ENCODE measurements at regions not wholly inside any gene's neighbourhood (a gene's known extent, or its start where the extent isn't known, plus 50 kb on each side); places are given as distances from the start of the nearest gene placed in this dataset.

DNA sequence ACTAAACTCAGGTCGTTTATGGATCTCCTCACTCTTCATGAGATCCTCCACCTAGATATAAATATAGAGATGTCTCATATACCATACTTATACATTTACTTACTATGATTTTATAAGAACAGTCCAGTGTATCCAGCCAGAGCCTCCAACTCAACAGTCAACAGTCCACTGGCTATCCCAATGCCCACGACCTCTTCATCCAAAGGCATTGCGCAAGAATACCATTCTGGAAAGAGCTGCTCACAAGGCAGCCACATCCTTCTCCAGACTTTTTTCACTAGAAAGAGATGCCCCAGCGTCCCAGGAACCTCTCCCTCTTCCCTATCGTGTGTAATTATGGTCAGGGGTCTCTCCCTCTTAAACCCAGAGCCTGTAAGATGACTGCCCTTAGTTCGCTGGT lies 448.8 kb downstream of the LRATD1 start:
- no peak overlapping the region for H3K9ac ChIP-seq (ENCODE audit: insufficient read depth, low read length)
- no peaks in the 10 kb centered on the region for H3K27me3 ChIP-seq (ENCODE audit: control insufficient read depth, insufficient read depth, low read length)
- H4K20me1 ChIP-seq (ENCODE audit: control insufficient read depth, extremely low read depth, insufficient read depth, low read length), result no peaks in the 10 kb centered on the region
- H3K9me3 ChIP-seq (ENCODE audit: control insufficient read depth, insufficient read depth, low read depth, low read length), result no peaks in the 10 kb centered on the region
- no peaks in the 10 kb centered on the region for H3K4me1 ChIP-seq (ENCODE audit: control insufficient read depth, extremely low read depth, insufficient read depth, low read length)
- no peak overlapping the region for H3K27ac ChIP-seq (ENCODE audit: insufficient read depth, low read length)
- no peak overlapping the region for H2AFZ ChIP-seq (ENCODE audit: low read length)
- no peak for TF ChIP-seq EZH2 (IDR thresholded peaks at IDR 0.05; ENCODE audit: low read length, missing control alignments)
- no peak overlapping the region for H3K4me2 ChIP-seq (ENCODE audit: extremely low read depth, insufficient read depth, low read length)
- DNase-seq (ENCODE audit: low read depth in 2 of 2), result no peak
- no peak overlapping the region for H3K4me3 ChIP-seq (replicated peaks in 1 of 4; ENCODE audit: control extremely low read depth in 1 of 4, insufficient read depth in 1 of 4, low read depth in 3 of 4, low read length in 4 of 4)
- no peaks in the 10 kb centered on the region for H3K36me3 ChIP-seq (ENCODE audit: control insufficient read depth, insufficient read depth, low read length)
- H3K79me2 ChIP-seq (ENCODE audit: control insufficient read depth, insufficient read depth, low read length), result no peaks in the 10 kb centered on the region

DNA sequence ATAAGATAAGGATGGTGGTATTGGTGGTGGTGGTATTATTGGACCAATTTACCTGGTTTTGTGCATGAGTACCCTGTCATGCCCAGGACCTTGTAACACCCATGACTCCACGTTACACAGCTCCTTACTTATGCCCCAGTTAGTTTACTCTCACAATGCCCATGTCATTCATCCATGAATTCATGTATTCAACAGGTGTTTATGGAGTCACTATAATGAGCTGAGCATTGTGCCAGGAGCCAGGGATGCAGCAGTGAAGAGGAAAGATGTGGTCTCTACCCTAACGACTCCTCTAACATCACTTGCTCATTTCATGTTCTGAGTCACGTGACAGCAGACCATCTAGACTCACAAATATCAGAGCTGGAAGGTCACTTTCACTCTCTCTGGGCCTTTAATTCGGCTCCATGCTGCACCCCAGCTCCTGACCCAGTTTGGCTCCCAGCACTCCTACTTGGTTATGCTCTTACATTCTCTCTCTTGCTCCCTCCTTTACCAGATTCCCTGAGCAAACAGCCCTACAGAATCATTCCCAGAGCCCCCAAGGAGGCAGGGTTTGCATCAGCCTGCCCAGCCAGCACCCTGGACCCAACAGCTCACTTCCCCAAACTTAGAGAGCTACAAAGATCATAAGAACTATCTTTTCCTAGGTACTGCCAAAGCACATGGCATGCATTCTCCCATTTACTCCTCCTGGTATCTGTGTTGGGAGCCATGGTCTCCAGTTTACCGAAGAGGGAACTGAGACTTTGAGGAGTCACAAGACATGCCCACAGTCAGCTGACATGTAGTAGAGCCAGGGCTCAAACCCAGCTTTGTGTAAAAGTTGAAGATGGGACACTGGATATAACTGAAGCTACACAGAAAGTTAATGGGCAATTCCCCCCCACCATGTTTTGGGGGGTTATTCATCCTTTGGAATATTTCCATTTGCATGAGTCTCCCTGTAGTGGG lies 449.9 kb downstream of the LRATD1 start:
- Histone ChIP-seq H3K4me1 (ENCODE audit: control insufficient read depth, extremely low read depth, insufficient read depth, low read length) (no peaks in the 10 kb centered on the region), H3K9ac (ENCODE audit: insufficient read depth, low read length) (no peak overlapping the region), H3K36me3 (ENCODE audit: control insufficient read depth, insufficient read depth, low read length) (no peaks in the 10 kb centered on the region), H3K9me3 (ENCODE audit: control insufficient read depth, insufficient read depth, low read depth, low read length) (no peaks in the 10 kb centered on the region), H4K20me1 (ENCODE audit: control insufficient read depth, extremely low read depth, insufficient read depth, low read length) (no peaks in the 10 kb centered on the region), H3K4me3 (replicated peaks in 1 of 4; ENCODE audit: control extremely low read depth in 1 of 4, insufficient read depth in 1 of 4, low read depth in 3 of 4, low read length in 4 of 4) (no peak overlapping the region), H2AFZ (ENCODE audit: low read length) (no peak overlapping the region), H3K27me3 (ENCODE audit: control insufficient read depth, insufficient read depth, low read length) (no peaks in the 10 kb centered on the region), H3K79me2 (ENCODE audit: control insufficient read depth, insufficient read depth, low read length) (no peaks in the 10 kb centered on the region), H3K4me2 (ENCODE audit: extremely low read depth, insufficient read depth, low read length) (no peak overlapping the region), H3K27ac (ENCODE audit: insufficient read depth, low read length) (no peak overlapping the region)
- TF ChIP-seq EZH2 (IDR thresholded peaks at IDR 0.05; ENCODE audit: low read length, missing control alignments), result no peak
- no peak for TF ChIP-seq CTCF (conservative IDR thresholded peaks at IDR 0.05 in 1 of 2, IDR thresholded peaks at IDR 0.05 in 1 of 2; ENCODE audit: low read depth in 1 of 2, low read length in 2 of 2)
- no peak for DNase-seq (ENCODE audit: low read depth in 2 of 2)

GRCh38 chr2:15084826-15085489 lies 452.4 kb downstream of the LRATD1 start:
- no peaks in the 10 kb centered on the region for H3K27me3 ChIP-seq (ENCODE audit: control insufficient read depth, insufficient read depth, low read length)
- TF ChIP-seq CTCF (conservative IDR thresholded peaks at IDR 0.05 in 1 of 2, IDR thresholded peaks at IDR 0.05 in 1 of 2; ENCODE audit: low read depth in 1 of 2, low read length in 2 of 2), result no peak
- TF ChIP-seq EZH2 (IDR thresholded peaks at IDR 0.05; ENCODE audit: low read length, missing control alignments), result no peak
- H3K4me2 ChIP-seq (ENCODE audit: extremely low read depth, insufficient read depth, low read length), result no peak overlapping the region
- no peak overlapping the region for H3K9ac ChIP-seq (ENCODE audit: insufficient read depth, low read length)
- no peak overlapping the region for H3K27ac ChIP-seq (ENCODE audit: insufficient read depth, low read length)
- H2AFZ ChIP-seq (ENCODE audit: low read length), result no peak overlapping the region
- no peaks in the 10 kb centered on the region for H4K20me1 ChIP-seq (ENCODE audit: control insufficient read depth, extremely low read depth, insufficient read depth, low read length)
- H3K36me3 ChIP-seq (ENCODE audit: control insufficient read depth, insufficient read depth, low read length), result no peaks in the 10 kb centered on the region
- H3K79me2 ChIP-seq (ENCODE audit: control insufficient read depth, insufficient read depth, low read length), result no peaks in the 10 kb centered on the region
- no peak overlapping the region for H3K4me3 ChIP-seq (replicated peaks in 1 of 4; ENCODE audit: control extremely low read depth in 1 of 4, insufficient read depth in 1 of 4, low read depth in 3 of 4, low read length in 4 of 4)
- H3K4me1 ChIP-seq (ENCODE audit: control insufficient read depth, extremely low read depth, insufficient read depth, low read length), result no peaks in the 10 kb centered on the region
- no peak for DNase-seq (ENCODE audit: low read depth in 2 of 2)
- H3K9me3 ChIP-seq (ENCODE audit: control insufficient read depth, insufficient read depth, low read depth, low read length), result no peaks in the 10 kb centered on the region
